Loucy (cell line): ENCODE measurements at regions not wholly inside any gene's neighbourhood (a gene's known extent, or its start where the extent isn't known, plus 50 kb on each side); places are given as distances from the start of the nearest gene placed in this dataset.

Experiments
- H2AFZ ChIP-seq: fragments of 200-600 bp; sonication (generic); 2 replicates; pipeline ENCODE4 v1.6.0; 2016; ENCODE audit warnings: antibody characterized with exemption, mild to moderate bottlenecking, low read length, moderate library complexity
- H3F3A ChIP-seq: fragments of 200-600 bp; 2 replicates; pipeline ENCODE4 v1.6.0; 2016; ENCODE audit warnings: antibody characterized with exemption, low read depth, mild to moderate bottlenecking
- H3K27me3 ChIP-seq: fragments of 200-600 bp; sonication (generic); 2 replicates; pipeline ENCODE4 v1.6.1; 2014; ENCODE audit warnings: low read length, mild to moderate bottlenecking; ENCODE audit not compliant: insufficient read depth, poor library complexity, severe bottlenecking
- H3K36me3 ChIP-seq: fragments of 200-600 bp; sonication (generic); 2 replicates; pipeline ENCODE4 v1.6.1; 2016; ENCODE audit warnings: low read length; ENCODE audit not compliant: insufficient read depth
- H3K4me1 ChIP-seq: fragments of 200-600 bp; sonication (generic); 2 replicates; pipeline ENCODE4 v1.5.1; 2014; ENCODE audit warnings: low read length, mild to moderate bottlenecking; ENCODE audit not compliant: insufficient read depth, poor library complexity, severe bottlenecking
- H3K4me2 ChIP-seq: fragments of 200-600 bp; sonication (generic); 2 replicates; pipeline ENCODE4 v1.6.0; 2014; ENCODE audit warnings: antibody characterized with exemption, low read length, low read depth, mild to moderate bottlenecking; ENCODE audit not compliant: poor library complexity, severe bottlenecking
- H3K4me3 ChIP-seq: fragments of 200-600 bp; sonication (generic); 2 replicates; pipeline ENCODE4 v1.5.1; 2014; ENCODE audit warnings: low read length, mild to moderate bottlenecking, mixed read lengths; ENCODE audit not compliant: poor library complexity, severe bottlenecking
- H3K79me2 ChIP-seq: fragments of 200-600 bp; sonication (generic); 2 replicates; pipeline ENCODE4 v1.6.1; 2014; ENCODE audit warnings: low read length; ENCODE audit not compliant: insufficient read depth
- H3K9ac ChIP-seq: fragments of 200-600 bp; sonication (generic); 2 replicates; pipeline ENCODE4 v1.6.0; 2014; ENCODE audit warnings: mild to moderate bottlenecking, low read depth, low read length, moderate library complexity; ENCODE audit not compliant: poor library complexity, severe bottlenecking
- H3K9me2 ChIP-seq: fragments of 200-600 bp; sonication (generic); replicated peaks from 2 replicates; pipeline ENCODE4 v1.6.1; 2016; ENCODE audit warnings: low read depth, low read length, mixed read lengths
- H3K9me3 ChIP-seq: fragments of 200-600 bp; sonication (generic); 2 replicates; pipeline ENCODE4 v1.6.1; 2014; ENCODE audit warnings: mild to moderate bottlenecking, antibody characterized with exemption, low read length, low read depth; ENCODE audit not compliant: insufficient read depth
- H4K20me1 ChIP-seq: fragments of 200-600 bp; sonication (generic); 2 replicates; pipeline ENCODE4 v1.6.0; 2014; ENCODE audit warnings: antibody characterized with exemption, low read length, mild to moderate bottlenecking; ENCODE audit not compliant: insufficient read depth, poor library complexity, severe bottlenecking
- EZH2phosphoT487 ChIP-seq: fragments of 200-600 bp; IDR thresholded peaks from 2 replicates; pipeline ENCODE4 v1.6.1; 2018; ENCODE audit warnings: antibody characterized with exemption, mild to moderate bottlenecking, moderate library complexity, borderline replicate concordance
- TF ChIP-seq, protein P1 (sequence below): fragments of 200-600 bp; sonication (generic); conservative IDR thresholded peaks from 2 replicates; pipeline ENCODE4 v1.5.1; 2014; ENCODE audit warnings: mild to moderate bottlenecking, antibody characterized with exemption, low read length

DNA sequence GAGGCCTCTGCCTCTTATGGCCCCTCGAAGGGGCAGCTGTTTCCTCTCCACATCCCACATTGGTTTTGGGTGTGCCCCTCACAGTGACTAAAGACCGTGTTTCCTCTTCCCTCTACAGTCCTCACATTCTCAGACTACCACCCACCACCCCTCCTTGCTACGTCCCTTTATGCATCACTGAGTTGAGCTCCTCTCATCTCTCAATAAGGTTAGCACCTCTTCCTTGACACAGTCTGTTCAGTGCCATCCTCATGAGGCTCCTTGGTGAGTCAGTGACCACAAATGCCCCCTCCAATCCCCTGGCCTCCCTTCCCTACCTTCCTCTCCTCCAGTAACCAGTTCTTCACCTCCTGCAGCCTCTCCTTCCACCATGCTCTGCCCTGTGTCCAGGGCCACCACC, 239.1 kb upstream of the MYO3A start:
- no peaks in the 10 kb centered on the region for H4K20me1 ChIP-seq
- H3K9me3 ChIP-seq, result no peaks in the 10 kb centered on the region
- no peaks in the 10 kb centered on the region for H3F3A ChIP-seq
- H3K36me3 ChIP-seq, result no peaks in the 10 kb centered on the region
- peak overlapping the region; percentile 58 for H3K4me2 ChIP-seq
- peak overlapping the region; percentile 26 for H3K4me3 ChIP-seq
- TF ChIP-seq, protein P1, sequence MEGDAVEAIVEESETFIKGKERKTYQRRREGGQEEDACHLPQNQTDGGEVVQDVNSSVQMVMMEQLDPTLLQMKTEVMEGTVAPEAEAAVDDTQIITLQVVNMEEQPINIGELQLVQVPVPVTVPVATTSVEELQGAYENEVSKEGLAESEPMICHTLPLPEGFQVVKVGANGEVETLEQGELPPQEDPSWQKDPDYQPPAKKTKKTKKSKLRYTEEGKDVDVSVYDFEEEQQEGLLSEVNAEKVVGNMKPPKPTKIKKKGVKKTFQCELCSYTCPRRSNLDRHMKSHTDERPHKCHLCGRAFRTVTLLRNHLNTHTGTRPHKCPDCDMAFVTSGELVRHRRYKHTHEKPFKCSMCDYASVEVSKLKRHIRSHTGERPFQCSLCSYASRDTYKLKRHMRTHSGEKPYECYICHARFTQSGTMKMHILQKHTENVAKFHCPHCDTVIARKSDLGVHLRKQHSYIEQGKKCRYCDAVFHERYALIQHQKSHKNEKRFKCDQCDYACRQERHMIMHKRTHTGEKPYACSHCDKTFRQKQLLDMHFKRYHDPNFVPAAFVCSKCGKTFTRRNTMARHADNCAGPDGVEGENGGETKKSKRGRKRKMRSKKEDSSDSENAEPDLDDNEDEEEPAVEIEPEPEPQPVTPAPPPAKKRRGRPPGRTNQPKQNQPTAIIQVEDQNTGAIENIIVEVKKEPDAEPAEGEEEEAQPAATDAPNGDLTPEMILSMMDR, result no peak
- TF ChIP-seq EZH2phosphoT487, result no peak
- no peaks in the 10 kb centered on the region for H3K79me2 ChIP-seq
- no peaks in the 10 kb centered on the region for H3K9me2 ChIP-seq
- peaks cover 20% of the 10 kb centered on the region for H3K4me1 ChIP-seq
- H3K27me3 ChIP-seq, result no peaks in the 10 kb centered on the region
- no peak overlapping the region for H2AFZ ChIP-seq
- H3K9ac ChIP-seq, result no peak overlapping the region

DNA sequence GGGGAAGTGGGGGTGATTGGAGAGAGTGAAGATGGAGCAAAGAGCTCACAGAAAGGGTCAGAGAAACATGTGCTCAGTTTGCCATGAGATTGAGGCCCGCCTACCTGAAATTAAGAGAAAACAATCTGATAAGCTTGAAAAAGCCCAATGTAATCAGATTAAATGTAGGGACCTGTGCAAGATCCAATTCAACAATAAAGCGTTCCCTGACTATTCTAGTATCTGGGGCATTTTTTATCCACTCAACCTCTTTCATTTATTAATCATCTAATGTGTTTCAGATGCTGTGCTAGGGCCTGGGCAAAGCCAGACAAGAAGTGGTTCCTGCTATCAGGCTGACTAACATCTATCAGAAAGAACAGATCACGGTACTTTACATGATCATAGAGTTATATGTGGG, 238.4 kb upstream of the MYO3A start:
- peaks cover 20% of the 10 kb centered on the region for H3K4me1 ChIP-seq

DNA sequence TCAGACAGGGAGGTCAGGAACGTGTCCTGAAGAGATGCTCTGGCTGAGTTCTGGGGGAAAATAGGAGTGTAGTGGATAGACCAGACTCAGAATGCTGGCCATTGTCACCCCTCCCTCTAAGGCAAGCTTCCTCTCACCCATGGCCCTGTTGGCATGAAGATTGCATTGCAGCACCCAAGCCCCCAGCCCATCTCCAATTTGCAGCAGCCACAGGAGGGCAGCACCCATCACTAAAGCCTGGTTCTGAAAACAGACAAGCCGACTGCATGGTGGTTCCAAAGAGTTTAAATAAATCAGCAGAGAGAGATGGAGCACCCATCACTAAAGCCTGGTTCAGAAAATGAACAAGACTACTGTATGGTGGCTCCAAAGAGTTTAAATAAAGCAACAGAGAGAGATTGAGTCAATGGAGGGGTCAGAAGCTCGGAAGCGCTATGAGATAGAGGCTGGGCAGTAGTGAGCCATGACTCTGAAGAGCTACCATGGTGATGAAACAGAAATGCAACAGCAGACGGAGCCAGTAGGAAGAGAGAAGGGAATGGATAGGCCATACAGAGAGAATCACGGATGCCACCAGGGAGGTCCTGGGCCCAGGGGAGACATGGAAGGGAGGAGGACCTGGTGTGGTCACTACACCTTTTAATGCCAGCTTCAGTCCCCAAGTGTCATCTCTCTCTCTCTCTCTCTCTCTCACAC, 237.9 kb upstream of the MYO3A start:
- TF ChIP-seq, protein P1, result peak; percentile 63
- no peak for TF ChIP-seq EZH2phosphoT487
- Histone ChIP-seq H3K79me2 (no peaks in the 10 kb centered on the region), H3K36me3 (no peaks in the 10 kb centered on the region), H3K4me2 (no peak overlapping the region), H3K9me3 (no peaks in the 10 kb centered on the region), H2AFZ (no peak overlapping the region), H3K4me3 (no peak overlapping the region), H3K27me3 (no peaks in the 10 kb centered on the region), H3F3A (no peaks in the 10 kb centered on the region), H3K9ac (no peak overlapping the region), H3K9me2 (no peaks in the 10 kb centered on the region), H3K4me1 (peaks cover 20% of the 10 kb centered on the region), H4K20me1 (no peaks in the 10 kb centered on the region)

More for the DNA sequence above, 238.4 kb upstream of the MYO3A start:
- Histone ChIP-seq H3K9me2 (no peaks in the 10 kb centered on the region), H3K9me3 (no peaks in the 10 kb centered on the region), H3K9ac (no peak overlapping the region), H3K4me2 (peak overlapping the region; percentile 58), H2AFZ (no peak overlapping the region), H3K79me2 (no peaks in the 10 kb centered on the region), H3F3A (no peaks in the 10 kb centered on the region), H3K4me3 (no peak overlapping the region), H3K27me3 (no peaks in the 10 kb centered on the region), H4K20me1 (no peaks in the 10 kb centered on the region), H3K36me3 (no peaks in the 10 kb centered on the region)
- TF ChIP-seq EZH2phosphoT487, result no peak
- TF ChIP-seq, protein P1, result no peak
